ENCODE measurements at regions not wholly inside any gene's neighbourhood (a gene's known extent, or its start where the extent isn't known, plus 50 kb on each side); places are given as distances from the start of the nearest gene placed in this dataset.

DNA sequence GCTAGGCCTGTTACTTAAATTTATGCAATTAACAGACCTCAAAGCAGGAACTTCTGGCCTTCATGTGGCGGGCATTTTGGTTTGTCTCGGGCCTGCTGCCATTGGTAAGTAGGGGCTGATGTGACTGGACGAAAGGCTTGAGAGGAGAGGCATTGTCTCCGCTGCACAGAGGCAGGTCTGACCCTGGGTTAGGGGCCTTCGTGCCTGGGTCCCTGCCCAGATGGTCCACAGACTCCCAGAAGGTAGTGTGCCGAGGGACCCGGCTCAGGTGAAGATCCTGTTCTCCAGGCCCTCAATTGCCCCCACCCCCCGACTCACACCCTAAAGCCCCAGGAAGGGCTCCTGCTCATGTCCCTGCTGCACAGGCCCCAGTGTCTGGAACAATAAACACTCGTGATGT is 764.9 kb downstream of the TMEM182 start:
- no peak overlapping the region for H3K4me2 ChIP-seq (ENCODE audit: low read depth, low read length, poor library complexity, severe bottlenecking)
- 0 out of 2 replicates have a peak, but pooled peaks cover 4% of the 10 kb centered on the region for H3K9me2 ChIP-seq (replicated peaks; ENCODE audit: low read depth, low read length)
- no peaks in the 10 kb centered on the region for H3F3A ChIP-seq (ENCODE audit: low read depth)
- no peak overlapping the region for H2AFZ ChIP-seq (ENCODE audit: low read length)
- no peak overlapping the region for H3K4me3 ChIP-seq (ENCODE audit: low read length, poor library complexity, severe bottlenecking)
- no peak overlapping the region for H3K9ac ChIP-seq (ENCODE audit: low read depth, low read length, poor library complexity, severe bottlenecking)
- H3K9me3 ChIP-seq (ENCODE audit: insufficient read depth, low read depth, low read length) = no peaks in the 10 kb centered on the region
- H4K20me1 ChIP-seq (ENCODE audit: insufficient read depth, low read length, poor library complexity, severe bottlenecking) = no peaks in the 10 kb centered on the region
- H3K4me1 ChIP-seq (ENCODE audit: insufficient read depth, low read length, poor library complexity, severe bottlenecking) = no peaks in the 10 kb centered on the region
- no peaks in the 10 kb centered on the region for H3K79me2 ChIP-seq (ENCODE audit: insufficient read depth, low read length)
- no peak for TF ChIP-seq EZH2phosphoT487 (IDR thresholded peaks at IDR 0.05; ENCODE audit: borderline replicate concordance)
- TF ChIP-seq, protein P1, sequence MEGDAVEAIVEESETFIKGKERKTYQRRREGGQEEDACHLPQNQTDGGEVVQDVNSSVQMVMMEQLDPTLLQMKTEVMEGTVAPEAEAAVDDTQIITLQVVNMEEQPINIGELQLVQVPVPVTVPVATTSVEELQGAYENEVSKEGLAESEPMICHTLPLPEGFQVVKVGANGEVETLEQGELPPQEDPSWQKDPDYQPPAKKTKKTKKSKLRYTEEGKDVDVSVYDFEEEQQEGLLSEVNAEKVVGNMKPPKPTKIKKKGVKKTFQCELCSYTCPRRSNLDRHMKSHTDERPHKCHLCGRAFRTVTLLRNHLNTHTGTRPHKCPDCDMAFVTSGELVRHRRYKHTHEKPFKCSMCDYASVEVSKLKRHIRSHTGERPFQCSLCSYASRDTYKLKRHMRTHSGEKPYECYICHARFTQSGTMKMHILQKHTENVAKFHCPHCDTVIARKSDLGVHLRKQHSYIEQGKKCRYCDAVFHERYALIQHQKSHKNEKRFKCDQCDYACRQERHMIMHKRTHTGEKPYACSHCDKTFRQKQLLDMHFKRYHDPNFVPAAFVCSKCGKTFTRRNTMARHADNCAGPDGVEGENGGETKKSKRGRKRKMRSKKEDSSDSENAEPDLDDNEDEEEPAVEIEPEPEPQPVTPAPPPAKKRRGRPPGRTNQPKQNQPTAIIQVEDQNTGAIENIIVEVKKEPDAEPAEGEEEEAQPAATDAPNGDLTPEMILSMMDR (conservative IDR thresholded peaks at IDR 0.05; ENCODE audit: low read length) = no peak
- no peaks in the 10 kb centered on the region for H3K27me3 ChIP-seq (ENCODE audit: insufficient read depth, low read length, poor library complexity, severe bottlenecking)
- H3K36me3 ChIP-seq (ENCODE audit: insufficient read depth, low read length) = no peaks in the 10 kb centered on the region

DNA sequence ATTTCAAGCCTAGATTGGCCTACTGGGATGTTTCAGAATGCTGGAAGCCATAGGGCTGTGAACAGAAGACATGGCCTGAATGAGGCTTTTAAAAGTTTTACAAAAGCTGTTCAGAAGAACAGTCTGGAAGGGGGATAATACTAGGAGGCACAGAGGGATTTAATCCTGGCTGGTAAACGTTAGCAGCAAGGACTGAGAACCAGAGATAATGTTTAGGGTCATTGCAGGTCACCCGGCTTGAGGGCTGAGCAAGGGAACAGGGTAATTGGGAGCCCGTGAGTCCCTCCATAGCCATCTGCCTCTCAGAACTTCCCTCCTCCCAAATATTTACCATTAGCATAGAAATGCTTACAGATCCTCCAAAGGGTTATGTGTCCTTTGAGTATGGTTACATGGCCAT is 765.4 kb downstream of the TMEM182 start:
- Histone ChIP-seq H3K79me2 (ENCODE audit: insufficient read depth, low read length) (no peaks in the 10 kb centered on the region), H3K36me3 (ENCODE audit: insufficient read depth, low read length) (no peaks in the 10 kb centered on the region)

DNA sequence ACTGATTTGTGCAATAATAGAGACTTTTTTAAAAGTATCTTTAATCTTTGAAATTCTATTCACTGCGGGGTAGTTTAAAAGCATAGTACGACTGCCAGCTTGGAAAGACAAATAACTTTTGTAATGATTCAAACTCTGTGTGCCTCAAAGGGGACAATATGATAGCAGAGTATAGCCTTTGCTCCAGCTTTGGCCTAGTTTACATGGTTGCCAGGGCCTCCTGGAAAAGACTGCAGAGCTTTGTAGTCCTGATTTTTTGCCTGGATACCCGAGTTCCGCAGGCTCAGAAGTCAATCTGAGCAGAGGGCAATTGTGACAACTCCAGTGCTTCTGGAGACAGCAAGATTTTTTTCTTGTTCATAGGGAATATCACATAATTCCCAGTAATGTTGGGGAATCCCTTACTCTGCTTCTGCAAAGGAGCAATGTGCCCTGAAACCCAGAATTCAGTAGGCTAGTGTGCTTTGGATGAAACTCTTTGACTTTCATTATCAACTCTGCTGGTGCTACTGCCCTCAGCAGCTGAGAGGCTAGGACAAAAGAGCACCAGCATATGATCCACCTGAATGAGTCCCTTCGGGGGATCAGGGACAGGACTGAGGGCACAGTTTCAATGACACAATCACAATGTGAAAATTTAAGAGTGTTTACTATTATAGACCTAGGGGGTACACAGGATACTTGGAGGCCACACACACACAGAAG is 768.1 kb downstream of the TMEM182 start:
- no peak for TF ChIP-seq EZH2phosphoT487 (IDR thresholded peaks at IDR 0.05; ENCODE audit: borderline replicate concordance)
- H3K9me2 ChIP-seq (replicated peaks; ENCODE audit: low read depth, low read length) = no peaks in the 10 kb centered on the region
- H3F3A ChIP-seq (ENCODE audit: low read depth) = no peaks in the 10 kb centered on the region
- no peak overlapping the region for H3K4me3 ChIP-seq (ENCODE audit: low read length, poor library complexity, severe bottlenecking)
- H3K4me1 ChIP-seq (ENCODE audit: insufficient read depth, low read length, poor library complexity, severe bottlenecking) = no peaks in the 10 kb centered on the region
- no peaks in the 10 kb centered on the region for H4K20me1 ChIP-seq (ENCODE audit: insufficient read depth, low read length, poor library complexity, severe bottlenecking)
- no peak overlapping the region for H3K4me2 ChIP-seq (ENCODE audit: low read depth, low read length, poor library complexity, severe bottlenecking)
- no peaks in the 10 kb centered on the region for H3K79me2 ChIP-seq (ENCODE audit: insufficient read depth, low read length)
- H2AFZ ChIP-seq (ENCODE audit: low read length) = no peak overlapping the region
- H3K27me3 ChIP-seq (ENCODE audit: insufficient read depth, low read length, poor library complexity, severe bottlenecking) = no peaks in the 10 kb centered on the region
- H3K9ac ChIP-seq (ENCODE audit: low read depth, low read length, poor library complexity, severe bottlenecking) = no peak overlapping the region
- H3K36me3 ChIP-seq (ENCODE audit: insufficient read depth, low read length) = no peaks in the 10 kb centered on the region
- no peaks in the 10 kb centered on the region for H3K9me3 ChIP-seq (ENCODE audit: insufficient read depth, low read depth, low read length)

More for the DNA sequence above, 765.4 kb downstream of the TMEM182 start:
- Histone ChIP-seq H2AFZ (ENCODE audit: low read length) (no peak overlapping the region), H4K20me1 (ENCODE audit: insufficient read depth, low read length, poor library complexity, severe bottlenecking) (no peaks in the 10 kb centered on the region), H3K4me2 (ENCODE audit: low read depth, low read length, poor library complexity, severe bottlenecking) (no peak overlapping the region), H3K9me2 (replicated peaks; ENCODE audit: low read depth, low read length) (0 out of 2 replicates have a peak, but pooled peaks cover 4% of the 10 kb centered on the region), H3K9ac (ENCODE audit: low read depth, low read length, poor library complexity, severe bottlenecking) (no peak overlapping the region), H3K4me3 (ENCODE audit: low read length, poor library complexity, severe bottlenecking) (no peak overlapping the region), H3F3A (ENCODE audit: low read depth) (no peaks in the 10 kb centered on the region), H3K9me3 (ENCODE audit: insufficient read depth, low read depth, low read length) (no peaks in the 10 kb centered on the region), H3K27me3 (ENCODE audit: insufficient read depth, low read length, poor library complexity, severe bottlenecking) (no peaks in the 10 kb centered on the region), H3K4me1 (ENCODE audit: insufficient read depth, low read length, poor library complexity, severe bottlenecking) (no peaks in the 10 kb centered on the region)
- TF ChIP-seq, protein P1 (conservative IDR thresholded peaks at IDR 0.05; ENCODE audit: low read length) = no peak
- TF ChIP-seq EZH2phosphoT487 (IDR thresholded peaks at IDR 0.05; ENCODE audit: borderline replicate concordance) = no peak

DNA sequence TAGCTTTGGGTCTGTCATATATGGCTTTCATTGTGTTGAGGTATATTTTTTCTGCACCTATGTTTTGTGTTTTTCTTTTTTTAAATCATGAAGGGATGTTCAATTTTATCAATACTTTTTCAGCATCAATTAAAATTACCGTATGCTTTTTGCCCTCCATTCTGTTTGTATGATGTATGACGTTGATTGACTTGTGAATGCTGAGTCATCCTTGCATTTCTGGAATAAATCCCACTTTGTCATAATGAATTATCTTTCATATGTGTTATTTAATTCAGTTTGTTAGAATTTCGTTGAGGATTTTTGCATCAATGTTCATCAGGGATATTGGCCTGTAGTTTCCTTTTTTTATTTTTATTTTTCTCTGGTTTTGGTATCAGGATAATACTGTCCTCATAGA is 790.9 kb downstream of the TMEM182 start:
- Histone ChIP-seq H3K4me2 (ENCODE audit: low read depth, low read length, poor library complexity, severe bottlenecking) (no peak overlapping the region), H3K4me1 (ENCODE audit: insufficient read depth, low read length, poor library complexity, severe bottlenecking) (no peaks in the 10 kb centered on the region), H2AFZ (ENCODE audit: low read length) (no peak overlapping the region), H4K20me1 (ENCODE audit: insufficient read depth, low read length, poor library complexity, severe bottlenecking) (no peaks in the 10 kb centered on the region), H3F3A (ENCODE audit: low read depth) (no peaks in the 10 kb centered on the region), H3K4me3 (ENCODE audit: low read length, poor library complexity, severe bottlenecking) (no peak overlapping the region), H3K9ac (ENCODE audit: low read depth, low read length, poor library complexity, severe bottlenecking) (no peak overlapping the region), H3K9me2 (replicated peaks; ENCODE audit: low read depth, low read length) (no peaks in the 10 kb centered on the region), H3K27me3 (ENCODE audit: insufficient read depth, low read length, poor library complexity, severe bottlenecking) (no peaks in the 10 kb centered on the region), H3K36me3 (ENCODE audit: insufficient read depth, low read length) (no peaks in the 10 kb centered on the region), H3K9me3 (ENCODE audit: insufficient read depth, low read depth, low read length) (no peaks in the 10 kb centered on the region), H3K79me2 (ENCODE audit: insufficient read depth, low read length) (no peaks in the 10 kb centered on the region)
- TF ChIP-seq EZH2phosphoT487 (IDR thresholded peaks at IDR 0.05; ENCODE audit: borderline replicate concordance) = no peak
- TF ChIP-seq, protein P1 (conservative IDR thresholded peaks at IDR 0.05; ENCODE audit: low read length) = no peak
